Suprapubic skin (tissue), 4 donors: ENCODE measurements at regions not wholly inside any gene's neighbourhood (a gene's known extent, or its start where the extent isn't known, plus 50 kb on each side); places are given as distances from the start of the nearest gene placed in this dataset.

Experiments
- DNase-seq, 2 donors: peaks; one replicate each; pipeline ENCODE4 v3.0.0-alpha.2; 2019; ENCODE audit warnings: low spot score in 2 of 2
- H3K27ac ChIP-seq: fragments of 200-600 bp; sonication (generic); one replicate; pipeline ENCODE4 v1.5.1; 2019
- H3K27me3 ChIP-seq: fragments of 200-600 bp; sonication (generic); one replicate; pipeline ENCODE4 v1.5.1; 2019
- H3K36me3 ChIP-seq: fragments of 200-600 bp; sonication (generic); one replicate; pipeline ENCODE4 v1.5.1; 2019
- H3K4me1 ChIP-seq: fragments of 200-600 bp; sonication (generic); one replicate; pipeline ENCODE4 v1.5.1; 2019
- H3K4me3 ChIP-seq: fragments of 200-600 bp; sonication (generic); one replicate; pipeline ENCODE4 v1.5.1; 2019; ENCODE audit warnings: mild to moderate bottlenecking
- H3K9me3 ChIP-seq: fragments of 200-600 bp; sonication (generic); one replicate; pipeline ENCODE4 v1.5.1; 2019
- EP300 ChIP-seq: sonication (generic); formaldehyde crosslinking; IDR thresholded peaks from one replicate; pipeline ENCODE4 v1.6.1; 2017; ENCODE audit warnings: antibody characterized with exemption
- POLR2A ChIP-seq, 2 donors: fragments of 450-650 bp; IDR thresholded peaks; one replicate each; pipeline ENCODE4 v1.6.1; 2017; ENCODE audit warnings: antibody characterized with exemption in 2 of 2, mild to moderate bottlenecking in 2 of 2, moderate library complexity in 2 of 2
- POLR2AphosphoS5 ChIP-seq, 3 donors: sonication (generic); formaldehyde crosslinking; IDR thresholded peaks; one replicate each; pipeline ENCODE4 v1.6.1; 2017; ENCODE audit warnings: antibody characterized with exemption in 3 of 3
- WGBS: methylation state at CpG from one replicate; pipeline ENCODE4 v1.1.5; 2018; 5-methylcytosine and 5-hydroxymethylcytosine counted together
- TF ChIP-seq, protein P1 (sequence below), 2 donors: fragments of 200-600 bp in 1 of 2; fragments of 450-650 bp in 1 of 2; sonication (generic) in 1 of 2; IDR thresholded peaks; one replicate each; pipeline ENCODE4 v1.5.1; 2016 to 2019; ENCODE audit warnings: antibody characterized with exemption in 2 of 2, mild to moderate bottlenecking in 1 of 2, moderate library complexity in 1 of 2

DNA sequence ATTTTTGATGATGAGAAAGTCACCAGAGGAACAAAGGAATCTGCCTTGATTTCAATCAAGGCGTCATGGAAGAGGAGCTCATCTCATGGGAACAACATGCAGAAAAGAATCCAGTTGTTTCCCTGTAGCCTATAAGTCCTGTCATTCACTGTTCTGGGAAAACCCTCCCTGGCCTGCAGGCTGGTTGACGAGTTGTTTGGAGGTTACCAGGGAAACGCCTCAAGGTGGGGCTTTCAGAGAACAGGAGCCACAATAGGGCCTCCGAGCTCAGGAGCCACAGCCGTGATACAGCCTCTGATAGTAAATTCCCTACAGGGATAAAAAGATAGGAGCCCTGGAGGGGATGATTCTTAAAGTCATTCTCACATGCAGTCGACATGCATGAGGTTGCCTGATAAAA lies 135.2 kb downstream of the PSMG1 start:
- no peaks in the 10 kb centered on the region for H3K9me3 ChIP-seq
- no peaks in the 10 kb centered on the region for H3K36me3 ChIP-seq
- peaks cover 26% of the 10 kb centered on the region for H3K4me1 ChIP-seq
- TF ChIP-seq POLR2A (IDR thresholded peaks at IDR 0.05) = no peak
- TF ChIP-seq, protein P1, sequence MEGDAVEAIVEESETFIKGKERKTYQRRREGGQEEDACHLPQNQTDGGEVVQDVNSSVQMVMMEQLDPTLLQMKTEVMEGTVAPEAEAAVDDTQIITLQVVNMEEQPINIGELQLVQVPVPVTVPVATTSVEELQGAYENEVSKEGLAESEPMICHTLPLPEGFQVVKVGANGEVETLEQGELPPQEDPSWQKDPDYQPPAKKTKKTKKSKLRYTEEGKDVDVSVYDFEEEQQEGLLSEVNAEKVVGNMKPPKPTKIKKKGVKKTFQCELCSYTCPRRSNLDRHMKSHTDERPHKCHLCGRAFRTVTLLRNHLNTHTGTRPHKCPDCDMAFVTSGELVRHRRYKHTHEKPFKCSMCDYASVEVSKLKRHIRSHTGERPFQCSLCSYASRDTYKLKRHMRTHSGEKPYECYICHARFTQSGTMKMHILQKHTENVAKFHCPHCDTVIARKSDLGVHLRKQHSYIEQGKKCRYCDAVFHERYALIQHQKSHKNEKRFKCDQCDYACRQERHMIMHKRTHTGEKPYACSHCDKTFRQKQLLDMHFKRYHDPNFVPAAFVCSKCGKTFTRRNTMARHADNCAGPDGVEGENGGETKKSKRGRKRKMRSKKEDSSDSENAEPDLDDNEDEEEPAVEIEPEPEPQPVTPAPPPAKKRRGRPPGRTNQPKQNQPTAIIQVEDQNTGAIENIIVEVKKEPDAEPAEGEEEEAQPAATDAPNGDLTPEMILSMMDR (IDR thresholded peaks at IDR 0.05) = no peak
- TF ChIP-seq POLR2AphosphoS5 (IDR thresholded peaks at IDR 0.05) = peak in 2 of 3 donors; percentile 19 to 46
- no peak for TF ChIP-seq EP300
- WGBS = 48% methylated on average over 6 of the region's 6 CpGs
- no peaks in the 10 kb centered on the region for H3K27me3 ChIP-seq
- H3K27ac ChIP-seq = peak overlapping the region; percentile 76
- no peak overlapping the region for H3K4me3 ChIP-seq
- DNase-seq = no peak

DNA sequence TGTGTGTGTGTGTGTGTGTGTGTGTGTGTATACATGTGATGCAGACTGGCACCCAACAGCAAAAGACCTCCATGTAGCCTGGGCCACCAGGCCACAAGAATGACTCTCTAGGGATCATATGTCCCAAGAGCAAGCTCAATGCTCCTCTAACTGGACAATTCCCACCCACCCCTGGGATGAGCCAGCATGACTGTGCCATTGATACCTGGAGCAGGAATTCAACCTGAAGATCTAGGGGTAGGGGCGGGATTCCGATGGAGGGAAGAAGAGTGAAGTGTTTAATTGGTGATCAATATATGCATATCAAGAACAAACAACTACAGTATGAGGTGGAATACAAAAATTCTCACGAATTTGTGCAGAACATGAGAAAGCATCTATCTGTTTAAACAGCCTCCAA lies 136.2 kb downstream of the PSMG1 start:
- no peaks in the 10 kb centered on the region for H3K27me3 ChIP-seq
- TF ChIP-seq EP300 (no peak), POLR2A (IDR thresholded peaks at IDR 0.05) (no peak), POLR2AphosphoS5 (IDR thresholded peaks at IDR 0.05) (no peak)
- TF ChIP-seq, protein P1 (IDR thresholded peaks at IDR 0.05) = no peak
- peak overlapping the region; percentile 76 for H3K27ac ChIP-seq

DNA sequence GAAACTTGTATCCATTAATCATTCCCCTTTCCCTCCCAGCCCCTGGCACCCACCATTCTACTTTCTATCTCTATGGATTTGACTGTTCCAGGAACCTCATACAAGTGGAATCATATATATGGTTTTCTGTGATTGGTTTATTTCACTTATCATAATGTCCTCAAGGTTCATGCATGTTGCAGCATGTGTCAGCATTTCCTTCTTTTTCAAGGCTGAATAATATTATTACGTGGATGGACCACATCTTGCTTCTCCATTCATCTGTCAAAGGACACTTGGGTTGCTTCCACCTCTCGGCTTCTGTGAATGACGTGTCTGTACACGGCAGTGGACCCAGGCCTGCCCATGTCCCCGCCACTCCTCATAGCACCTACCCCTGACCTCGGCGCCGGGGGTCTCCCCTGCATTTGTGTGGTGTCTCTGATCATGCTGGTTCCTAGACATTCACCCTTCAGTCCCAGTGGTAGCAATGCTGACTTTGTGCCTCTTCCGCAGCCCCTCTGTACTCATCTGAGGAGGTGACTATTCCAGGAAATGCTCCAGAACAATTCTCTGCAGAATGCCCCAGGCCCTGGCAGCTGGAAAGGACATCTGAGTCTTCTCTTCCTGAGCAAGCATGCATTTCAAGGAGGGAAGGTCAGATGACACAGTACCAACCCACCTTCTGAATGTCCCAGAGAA lies 136.9 kb downstream of the PSMG1 start:
- Histone ChIP-seq H3K4me3 (no peak overlapping the region), H3K9me3 (no peaks in the 10 kb centered on the region), H3K27me3 (no peaks in the 10 kb centered on the region), H3K4me1 (peaks cover 18% of the 10 kb centered on the region), H3K36me3 (no peaks in the 10 kb centered on the region), H3K27ac (peak overlapping the region; percentile 76)
- no peak for DNase-seq
- WGBS = 93% methylated on average over 9 of the region's 9 CpGs
- TF ChIP-seq, protein P1 (IDR thresholded peaks at IDR 0.05) = no peak
- TF ChIP-seq EP300 (no peak), POLR2AphosphoS5 (IDR thresholded peaks at IDR 0.05) (no peak), POLR2A (IDR thresholded peaks at IDR 0.05) (no peak)

More for the DNA sequence above, 136.2 kb downstream of the PSMG1 start:
- WGBS = 89% methylated on average over 3 of the region's 3 CpGs
- peaks cover 23% of the 10 kb centered on the region for H3K4me1 ChIP-seq
- no peak overlapping the region for H3K4me3 ChIP-seq
- no peaks in the 10 kb centered on the region for H3K36me3 ChIP-seq
- no peaks in the 10 kb centered on the region for H3K9me3 ChIP-seq
- DNase-seq = no peak

DNA sequence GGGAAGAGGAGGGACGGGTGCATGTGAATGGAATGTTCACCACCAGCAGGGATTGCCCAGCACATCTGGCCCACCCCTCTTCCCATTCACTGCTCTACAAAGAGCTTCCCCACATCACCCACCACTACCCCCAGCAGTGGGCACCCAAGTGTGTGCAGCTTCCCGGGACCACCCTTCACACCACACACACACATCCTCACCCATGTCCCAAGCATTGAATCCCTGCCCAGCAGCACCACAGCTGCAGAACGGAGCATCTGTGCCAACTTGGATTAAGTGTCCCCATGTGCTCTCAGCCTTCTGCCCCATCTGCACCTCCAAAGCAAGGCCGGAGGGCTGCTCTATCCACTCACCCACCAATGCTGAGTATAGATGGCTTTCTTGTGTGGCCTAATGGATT lies 141.4 kb downstream of the PSMG1 start:
- no peaks in the 10 kb centered on the region for H3K4me1 ChIP-seq
- no peaks in the 10 kb centered on the region for H3K36me3 ChIP-seq
- H3K9me3 ChIP-seq = no peaks in the 10 kb centered on the region
- no peak overlapping the region for H3K4me3 ChIP-seq
- H3K27ac ChIP-seq = no peak overlapping the region
- 79% methylated on average over 4 of the region's 4 CpGs for WGBS
- H3K27me3 ChIP-seq = no peaks in the 10 kb centered on the region
- TF ChIP-seq POLR2AphosphoS5 (IDR thresholded peaks at IDR 0.05) (no peak), EP300 (no peak)
- TF ChIP-seq, protein P1 (IDR thresholded peaks at IDR 0.05) = no peak
- no peak for DNase-seq

DNA sequence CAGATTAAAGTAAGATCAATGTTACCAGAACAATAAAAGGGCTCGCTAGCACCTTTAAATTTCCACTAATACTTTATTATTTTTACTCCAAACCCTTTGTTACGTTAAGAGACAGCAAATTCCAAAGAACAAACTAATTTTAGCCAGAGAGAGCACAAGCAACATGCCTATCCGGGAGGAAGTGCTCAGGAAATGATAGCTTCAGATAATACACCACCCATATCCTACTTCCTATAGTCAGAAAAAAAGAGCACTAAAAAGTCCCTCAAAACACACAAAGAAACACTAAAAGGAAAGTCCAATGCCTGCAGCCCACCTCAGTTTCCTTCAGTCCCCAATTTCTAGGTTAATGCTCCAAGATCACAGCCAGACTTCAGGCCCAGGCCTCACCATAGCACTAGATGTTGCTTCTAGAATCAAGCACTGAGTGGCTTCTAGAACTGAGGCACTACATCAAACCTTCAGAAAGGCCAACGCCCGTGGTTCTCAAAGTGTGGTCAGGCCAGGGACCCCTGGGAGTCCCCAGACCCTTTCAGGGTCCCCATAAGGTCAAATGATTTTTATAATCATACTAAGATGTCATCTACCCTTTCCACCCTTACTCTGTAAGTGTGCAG lies 142.6 kb downstream of the PSMG1 start:
- DNase-seq = no peak
- WGBS = 79% methylated on average over 5 of the region's 5 CpGs
- no peaks in the 10 kb centered on the region for H3K36me3 ChIP-seq
- H3K4me3 ChIP-seq = no peak overlapping the region
- no peaks in the 10 kb centered on the region for H3K9me3 ChIP-seq
- no peaks in the 10 kb centered on the region for H3K4me1 ChIP-seq
- peak overlapping the region; percentile 60 for H3K27ac ChIP-seq
- TF ChIP-seq, protein P1 (IDR thresholded peaks at IDR 0.05) = no peak
- no peaks in the 10 kb centered on the region for H3K27me3 ChIP-seq
